ENCODE measurements at regions not wholly inside any gene's neighbourhood (a gene's known extent, or its start where the extent isn't known, plus 50 kb on each side); places are given as distances from the start of the nearest gene placed in this dataset.
A peak's percentile ranks its signal among the peaks of the same experiment; 100 is the strongest.
"Not testable (repeated sequence)": the region's sequence is repeated elsewhere in the genome, so short reads cannot be mapped to it uniquely, and the experiment has no call there.

DNA sequence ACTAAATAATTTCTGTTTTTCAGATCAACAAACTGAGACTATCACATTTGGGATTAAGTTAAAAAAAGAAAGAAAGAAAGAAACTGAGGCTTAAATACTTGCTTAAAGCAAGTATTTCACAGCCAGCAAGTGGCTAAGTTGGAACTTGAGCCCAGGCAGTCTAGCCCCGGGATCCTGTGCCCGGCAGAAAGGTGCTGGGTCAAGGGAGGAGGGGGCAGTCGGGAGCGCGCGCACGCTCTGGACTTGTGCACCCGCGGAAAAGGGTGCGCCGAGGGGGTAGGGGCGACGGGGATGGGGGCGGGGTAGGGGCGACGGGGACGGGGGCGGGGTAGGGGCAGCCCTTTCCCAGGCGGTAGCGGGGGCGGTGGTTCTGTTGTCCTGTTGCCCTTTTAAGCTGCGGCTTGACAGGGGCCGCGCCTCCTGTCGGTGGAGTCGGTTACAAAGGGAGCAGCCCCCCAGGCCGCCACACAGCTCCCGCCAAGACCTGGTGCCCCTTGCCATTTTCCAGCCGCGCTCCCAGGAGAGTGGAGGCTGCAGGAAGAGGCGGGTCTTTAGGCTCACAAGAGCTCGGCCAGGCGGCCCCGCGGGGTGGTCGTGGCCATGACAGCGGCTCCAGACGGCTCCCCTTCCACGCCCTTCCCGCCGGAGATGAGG is 60.6 kb downstream of the GOLGA8T start:
- DNase-seq (ENCODE audit: low spot score), result not testable (repeated sequence)

DNA sequence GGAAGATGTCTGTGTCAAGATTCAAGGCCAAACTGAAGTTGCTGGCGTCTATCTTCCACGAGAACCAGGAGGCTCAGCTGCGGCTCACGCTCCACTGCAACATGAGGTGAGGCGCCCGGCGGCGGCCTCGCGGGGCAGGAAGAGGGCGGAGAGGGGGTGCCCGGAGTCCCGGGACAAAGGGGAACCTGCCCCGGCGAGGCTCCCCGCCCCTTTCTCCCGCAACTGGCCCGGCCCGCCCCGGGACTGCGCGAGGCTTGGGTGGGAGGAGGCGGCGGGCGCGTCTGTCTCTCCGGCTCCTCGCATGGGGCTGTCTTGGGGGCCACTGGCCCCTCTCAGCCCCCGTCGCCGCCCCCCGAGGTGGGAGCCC is 61.1 kb downstream of the GOLGA8T start:
- peak; percentile 41 for DNase-seq (ENCODE audit: low spot score)

DNA sequence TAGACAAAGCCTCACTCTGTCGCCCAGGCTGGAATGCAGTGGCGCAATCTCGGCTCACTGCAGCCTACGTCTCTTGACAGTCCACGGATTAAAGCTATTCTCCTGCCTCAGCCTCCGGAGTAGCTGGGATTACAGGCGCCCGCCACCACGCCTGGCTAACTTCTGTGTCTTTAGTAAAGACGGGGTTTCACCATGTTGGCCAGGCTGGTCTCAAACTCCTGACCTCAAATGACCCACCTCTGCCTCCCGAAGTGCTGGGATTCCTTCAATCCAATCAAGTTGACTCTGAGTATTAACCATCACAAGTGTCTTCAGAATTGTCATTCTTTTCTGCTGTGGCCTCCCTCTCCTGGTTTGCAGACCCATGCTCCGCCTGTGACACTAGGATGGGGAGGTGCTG is 61.9 kb downstream of the GOLGA8T start:
- DNase-seq (ENCODE audit: low spot score), result not testable (repeated sequence)

DNA sequence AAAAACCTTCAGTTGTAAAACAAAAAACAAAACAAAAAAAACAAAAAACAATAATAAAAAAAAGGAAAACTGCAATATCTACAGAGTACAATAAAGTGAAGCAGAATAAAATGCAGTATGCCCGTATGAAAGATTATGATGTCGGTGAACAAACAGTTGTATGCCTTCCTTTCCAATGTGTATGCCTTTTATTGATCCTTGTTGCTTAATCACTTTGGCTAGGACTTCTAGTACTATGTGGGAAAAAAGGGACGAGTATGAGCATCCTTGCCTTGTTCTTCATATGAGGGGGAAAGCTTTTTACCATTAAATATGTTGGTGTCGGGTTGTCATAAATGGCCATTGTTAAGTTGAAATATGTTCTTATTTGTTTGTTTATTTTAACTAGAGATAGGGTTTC is 66.7 kb downstream of the GOLGA8T start:
- DNase-seq (ENCODE audit: low spot score), result not testable (repeated sequence)

DNA sequence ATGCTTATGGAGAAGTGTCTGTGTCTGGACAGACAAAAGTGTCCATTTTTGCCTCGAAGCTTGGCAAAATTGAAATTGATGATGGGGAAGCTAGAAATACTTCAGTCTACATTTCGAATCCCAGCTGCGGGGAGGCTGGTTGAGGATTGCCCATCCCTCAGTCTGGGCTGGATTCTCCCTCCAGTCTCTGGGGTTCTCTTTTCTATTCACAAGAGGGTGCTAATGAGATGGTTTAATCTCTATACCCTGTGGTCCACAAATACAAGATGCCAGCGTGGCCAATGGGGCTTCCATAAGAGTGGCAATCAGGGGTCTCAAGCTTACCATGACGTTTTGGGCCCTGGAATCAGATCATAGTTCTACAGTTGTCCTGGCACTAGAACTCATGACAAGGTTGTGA is 78.9 kb downstream of the GOLGA8T start:
- not testable (repeated sequence) for DNase-seq (ENCODE audit: low spot score)

DNA sequence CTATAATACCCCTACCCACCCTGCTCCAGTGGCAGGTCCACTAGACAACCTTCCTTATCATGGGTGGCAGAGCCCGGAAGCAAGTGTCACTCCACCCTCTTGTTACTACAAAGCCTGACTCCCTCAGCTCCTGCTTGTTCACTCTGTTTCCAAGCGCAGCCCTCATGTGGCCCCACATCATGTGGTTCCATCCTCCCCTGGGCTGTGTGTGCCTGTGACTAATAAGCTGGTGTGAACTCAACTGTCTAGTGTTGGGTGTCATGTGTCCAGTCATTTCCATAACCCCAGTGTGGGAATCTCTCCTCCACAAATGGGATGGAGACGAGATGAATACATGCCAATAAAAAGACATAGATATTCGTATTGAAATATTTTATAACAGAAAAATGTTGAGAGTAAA is 87.0 kb downstream of the GOLGA8T start:
- DNase-seq (ENCODE audit: low spot score), result not testable (repeated sequence)

DNA sequence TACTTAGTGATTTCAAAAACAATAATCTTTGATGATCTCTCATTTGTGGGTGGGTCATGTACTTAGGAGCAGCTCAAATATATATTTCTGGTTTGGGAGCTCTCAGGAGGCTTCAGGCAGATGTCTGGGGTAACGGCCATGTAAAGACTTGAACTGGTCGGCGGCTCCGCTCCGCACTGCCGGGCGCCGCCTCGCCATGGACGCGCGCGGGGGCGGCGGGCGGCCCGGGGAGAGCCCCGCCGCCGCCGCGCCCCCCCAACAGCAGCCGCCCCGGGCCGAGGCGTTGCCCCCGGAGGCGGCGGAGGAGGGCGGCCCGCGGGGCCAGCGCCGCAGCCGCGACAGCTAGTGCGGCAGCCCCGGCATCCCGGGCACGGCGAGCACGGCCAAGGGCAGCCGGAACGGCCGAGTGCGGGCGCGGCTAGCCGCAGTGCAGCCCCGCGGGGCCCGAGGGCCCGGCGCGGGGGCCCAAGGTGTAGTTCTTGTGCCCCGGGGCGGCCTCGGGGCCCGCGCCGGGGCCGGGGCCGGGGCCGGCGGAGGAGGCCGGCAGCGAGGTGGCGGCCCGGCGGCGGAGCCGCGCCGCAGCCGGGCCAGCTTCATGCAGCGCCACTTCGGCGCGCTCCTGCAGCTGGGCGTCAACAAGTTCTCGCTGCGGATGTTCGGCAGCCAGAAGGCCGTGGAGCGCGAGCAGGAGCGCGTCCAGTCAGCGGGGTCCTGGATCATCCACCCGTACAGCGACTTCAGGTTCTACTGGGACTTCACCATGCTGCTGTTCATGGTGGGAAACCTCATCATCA is 88.1 kb downstream of the GOLGA8T start:
- not testable (repeated sequence) for DNase-seq (ENCODE audit: low spot score)

DNA sequence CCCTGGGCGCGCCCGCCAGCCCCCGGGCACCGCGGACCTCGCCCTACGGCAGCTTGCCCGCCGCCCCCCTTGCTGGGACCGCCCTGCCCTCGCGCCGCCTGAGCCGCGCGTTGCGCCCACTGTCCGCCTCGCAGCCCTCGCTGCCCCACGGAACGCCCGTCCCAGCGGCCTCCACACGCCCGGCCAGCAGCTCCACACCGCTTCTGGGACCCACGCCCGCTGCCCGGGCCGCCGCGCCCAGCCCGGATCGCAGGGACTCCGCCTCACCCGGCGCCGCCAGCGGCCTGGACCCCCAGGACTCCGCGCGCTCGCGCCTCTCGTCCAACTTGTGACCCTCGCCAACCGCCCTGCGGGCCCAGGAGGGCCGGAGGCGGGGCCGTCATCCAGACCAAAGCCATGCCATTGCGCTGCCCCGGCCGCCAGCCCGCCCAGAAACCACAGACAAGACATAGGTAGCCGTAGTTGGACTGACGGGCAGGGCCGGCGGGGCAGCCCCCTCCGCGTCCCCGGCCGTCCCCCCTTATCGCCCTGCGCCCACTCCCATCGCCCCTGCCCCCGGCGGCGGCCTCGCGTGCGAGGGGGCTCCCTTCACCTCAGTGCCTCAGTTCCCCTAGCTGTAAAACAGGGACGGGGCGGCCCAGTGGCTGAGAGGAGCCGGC is 90.5 kb downstream of the GOLGA8T start:
- not testable (repeated sequence) for DNase-seq (ENCODE audit: low spot score)

DNA sequence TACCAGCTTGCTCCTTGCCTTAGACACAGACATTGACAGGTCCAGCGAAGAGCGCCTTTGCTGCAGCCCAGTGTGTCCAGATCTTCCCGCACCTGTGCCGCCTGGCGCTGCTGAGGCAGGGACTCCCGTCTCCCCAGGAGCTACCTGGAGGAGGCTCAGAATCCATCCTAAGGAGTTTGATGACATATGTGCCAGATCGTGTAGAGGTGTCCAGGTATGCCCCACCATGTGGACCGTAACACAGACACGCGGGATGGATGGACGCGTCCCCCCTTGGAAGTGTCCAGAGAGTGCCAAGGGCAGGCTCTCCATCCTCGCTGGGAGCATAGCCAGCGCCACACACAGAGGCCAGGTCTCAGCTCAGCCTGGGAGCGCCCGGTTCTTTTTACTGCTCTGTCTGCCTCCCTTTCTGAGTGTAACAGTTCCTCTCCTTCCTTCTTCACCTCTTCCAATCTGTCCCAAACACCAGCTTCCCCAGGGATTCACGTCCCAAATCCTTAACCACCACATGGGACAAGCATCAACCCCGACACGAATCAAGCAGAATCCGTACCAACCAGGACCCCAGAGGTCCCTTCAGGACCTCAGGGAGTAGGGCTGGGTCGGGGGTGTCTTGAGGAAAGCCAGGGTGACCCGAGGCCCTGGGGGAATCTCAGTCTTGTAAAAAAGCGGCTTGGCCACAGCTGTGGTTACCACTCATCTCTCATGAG is 126.7 kb downstream of the GOLGA8T start:
- DNase-seq (ENCODE audit: low spot score), result not testable (repeated sequence)

DNA sequence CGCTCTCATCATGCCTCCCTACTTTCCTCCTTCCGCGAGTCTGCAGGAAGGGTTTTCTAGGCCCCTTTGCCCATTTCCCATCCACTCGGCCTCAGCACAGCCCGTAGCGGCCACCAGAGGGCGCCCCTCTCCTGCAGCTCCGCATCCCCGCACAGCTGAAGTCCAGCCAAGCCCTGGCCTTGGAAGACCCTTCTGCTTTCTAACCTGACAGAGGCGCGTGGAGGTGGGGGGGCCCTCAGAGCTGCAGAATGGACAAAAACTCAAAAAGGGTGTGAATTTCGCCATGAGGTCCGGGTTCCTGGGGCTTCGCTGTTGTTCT is 127.2 kb downstream of the GOLGA8T start:
- DNase-seq (ENCODE audit: low spot score), result not testable (repeated sequence)

DNA sequence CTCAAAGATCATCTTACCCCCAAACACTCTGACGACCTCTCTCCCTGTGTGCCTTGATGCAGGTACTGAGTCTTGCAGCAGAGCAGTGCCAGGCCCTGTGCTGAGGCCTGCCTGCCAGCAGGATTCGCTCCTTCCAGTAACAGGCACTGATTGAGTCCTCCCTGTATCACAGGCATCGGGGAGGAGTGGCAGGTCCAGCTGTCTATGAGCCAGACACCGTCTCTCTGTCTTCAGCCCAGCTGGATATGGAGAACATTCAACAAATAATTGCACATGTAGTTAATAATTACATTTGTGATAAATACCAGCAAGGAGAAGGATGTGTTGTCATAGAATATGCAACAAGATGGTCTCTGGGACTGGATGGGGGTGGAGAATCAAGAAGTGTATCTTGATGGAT is 129.1 kb downstream of the GOLGA8T start:
- not testable (repeated sequence) for DNase-seq (ENCODE audit: low spot score)

DNA sequence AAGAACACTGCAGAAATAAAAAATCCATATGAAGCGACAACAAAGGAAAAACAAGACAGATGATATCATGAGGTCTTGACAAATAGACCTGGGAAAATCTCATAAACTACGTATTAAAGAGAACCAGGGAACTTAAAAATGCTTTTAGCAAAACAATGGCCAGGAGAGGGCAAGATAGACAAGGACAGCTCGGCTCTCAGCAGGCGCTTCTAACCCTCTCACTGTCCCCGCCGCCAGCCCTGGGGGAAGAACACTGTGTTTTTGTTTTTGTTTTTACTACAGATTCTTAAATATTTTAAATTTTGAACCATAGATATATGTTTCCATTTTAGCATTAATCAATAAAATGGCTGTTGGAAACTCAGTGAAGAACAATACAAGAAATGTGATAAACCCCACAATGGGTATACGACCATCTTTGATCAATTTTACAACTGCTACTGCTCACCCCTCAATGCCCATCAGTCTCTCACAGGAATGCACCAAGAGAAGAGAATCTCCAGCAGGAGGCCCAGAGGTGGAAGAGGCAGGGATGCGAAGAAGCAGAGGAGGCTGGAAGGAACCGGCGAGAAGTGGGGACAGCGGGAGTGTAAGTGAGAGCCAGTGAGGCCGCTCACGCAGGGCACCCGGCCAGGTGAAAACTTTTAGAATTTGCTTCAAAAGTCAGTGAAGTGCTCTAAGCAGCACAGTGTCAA is 98.0 kb downstream of the CHRFAM7A start:
- not testable (repeated sequence) for DNase-seq (ENCODE audit: low spot score)

DNA sequence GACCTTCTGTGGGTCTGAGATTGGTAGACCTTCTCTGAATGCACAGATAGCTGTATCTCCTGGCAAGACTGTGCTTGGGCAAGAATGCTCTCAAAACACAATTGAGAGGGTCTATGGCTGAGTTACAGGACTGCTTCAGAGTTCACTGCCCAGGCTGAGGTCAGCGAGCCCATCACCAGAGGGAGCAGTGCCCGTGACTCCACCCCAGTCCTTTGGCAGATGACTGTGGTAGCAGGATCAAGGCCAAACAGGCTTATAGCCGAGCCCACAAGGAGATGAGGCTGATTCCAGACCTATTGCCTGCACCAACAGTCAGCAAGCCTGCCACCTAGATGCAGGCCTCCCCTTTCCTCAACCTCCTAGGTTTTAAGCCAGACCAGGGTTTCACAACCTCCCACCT is 89.4 kb downstream of the CHRFAM7A start:
- DNase-seq (ENCODE audit: low spot score), result not testable (repeated sequence)
